HepG2 (cell line): ENCODE measurements at regions not wholly inside any gene's neighbourhood (a gene's known extent, or its start where the extent isn't known, plus 50 kb on each side); places are given as distances from the start of the nearest gene placed in this dataset.

ENCODE experiments used
- ATAC-seq: fragments of 200-7000 bp; cut with Tn5 transposase; 3 replicates; pipeline ENCODE4 v1.9.1; 2020; ENCODE audit warnings: mild to moderate bottlenecking, moderate library complexity
- BruUV-seq: library from RNA; stranded (reverse); fragments of 400-500 nt; replicated peaks from 2 replicates; lab custom pipeline; 2021; lab: Mats Ljungman, UMichigan
- CTCF ChIA-PET: fragments of 300-600 bp; formaldehyde crosslinking; extraction: SDS; loops from one replicate; lab custom pipeline; 2021; ENCODE audit warnings: low total read pairs, inconsistent platforms, low intra/inter-chr PET ratio; lab: Yijun Ruan, JAX
- POLR2A ChIA-PET: fragments of 350-600 bp; sonication (Branson Sonifier 250); formaldehyde crosslinking; loops from one replicate; lab custom pipeline; 2020; ENCODE audit warnings: antibody characterized with exemption, inconsistent platforms; lab: Yijun Ruan, JAX
- DNase-seq: peaks from one replicate; pipeline ENCODE4 v3.0.0-alpha.2; 2015; ENCODE audit warnings: low spot score
- FAIRE-seq: peaks from 3 replicates; lab custom pipeline; 2011; peaks lifted over from hg19 to GRCh38; lab: Jason Lieb, UNC
- H2AFZ ChIP-seq: one replicate; pipeline ENCODE4 v1.6.1; 2011; ENCODE audit warnings: low read length, inconsistent platforms
- H3K27ac ChIP-seq: fragments of 300-600 bp; 3 replicates; pipeline ENCODE4 v1.8.0; 2011; ENCODE audit warnings: mixed run types, mild to moderate bottlenecking, mixed read lengths, low read length, inconsistent platforms; ENCODE audit not compliant: insufficient read depth; ENCODE audit errors: extremely low read length
- H3K27me3 ChIP-seq, 2 experiments: fragments of 200-600 bp in 1 of 2; 2 replicates in 1 of 2; 3 replicates in 1 of 2; pipeline versions ENCODE4 v1.6.0 to v1.8.0; 2011; ENCODE audit warnings: low read length in 2 of 2, mild to moderate bottlenecking in 2 of 2, moderate library complexity in 2 of 2, inconsistent platforms in 1 of 2; ENCODE audit not compliant: insufficient read depth in 2 of 2, control insufficient read depth in 1 of 2
- H3K36me3 ChIP-seq, 2 experiments: fragments of 200-600 bp in 1 of 2; replicated peaks in 1 of 2; 2 replicates in 1 of 2; 3 replicates in 1 of 2; pipeline versions ENCODE4 v1.5.1 to v1.8.0; 2011; ENCODE audit warnings: low read length in 2 of 2, inconsistent platforms in 1 of 2; ENCODE audit not compliant: insufficient read depth in 2 of 2, control insufficient read depth in 1 of 2
- H3K4me1 ChIP-seq: 2 replicates; pipeline ENCODE4 v1.5.1; 2012; ENCODE audit warnings: low read length, inconsistent platforms; ENCODE audit not compliant: insufficient read depth
- H3K4me2 ChIP-seq: 2 replicates; pipeline ENCODE4 v1.6.0; 2011; ENCODE audit warnings: low read depth, low read length, inconsistent platforms
- H3K4me3 ChIP-seq, 3 experiments: fragments of 200-600 bp in 1 of 3; sonication (generic), shearing (Covaris generic) in 1 of 3; replicated peaks in 1 of 3; 2 replicates each; pipeline ENCODE4 v1.5.1; 2011 to 2016; ENCODE audit warnings: low read length in 3 of 3, inconsistent platforms in 2 of 3, low read depth in 2 of 3, mild to moderate bottlenecking in 2 of 3, control low read depth in 1 of 3, mixed read lengths in 1 of 3; ENCODE audit not compliant: insufficient read depth in 1 of 3
- H3K79me2 ChIP-seq: one replicate; pipeline ENCODE4 v1.6.1; 2011; ENCODE audit warnings: low read length, inconsistent platforms; ENCODE audit not compliant: insufficient read depth
- H3K9ac ChIP-seq: 2 replicates; pipeline ENCODE4 v1.6.0; 2011; ENCODE audit warnings: mild to moderate bottlenecking, low read depth, low read length, inconsistent platforms; ENCODE audit not compliant: insufficient read depth
- H3K9me3 ChIP-seq: 2 replicates; pipeline ENCODE4 v1.5.1; 2012; ENCODE audit warnings: mild to moderate bottlenecking, low read length
- H4K20me1 ChIP-seq: 2 replicates; pipeline ENCODE4 v1.6.0; 2011; ENCODE audit warnings: inconsistent platforms, mild to moderate bottlenecking, low read length, moderate library complexity; ENCODE audit not compliant: insufficient read depth
- GPBP1L1 ChIP-seq: sonication (generic); formaldehyde crosslinking; IDR thresholded peaks from 2 replicates; pipeline ENCODE4 v1.5.0; 2020; ENCODE audit warnings: mild to moderate bottlenecking, missing genetic modification reagents
- MEIS2 ChIP-seq: sonication (generic); formaldehyde crosslinking; IDR thresholded peaks from 2 replicates; pipeline ENCODE4 v1.9.0; 2021; ENCODE audit warnings: mild to moderate bottlenecking, missing genetic modification reagents
- MLXIP ChIP-seq: sonication (generic); formaldehyde crosslinking; IDR thresholded peaks from 2 replicates; pipeline ENCODE4 v1.9.0; 2021; ENCODE audit warnings: missing genetic modification reagents, borderline replicate concordance
- SETDB1 ChIP-seq: sonication (generic); formaldehyde crosslinking; IDR thresholded peaks from 2 replicates; pipeline ENCODE4 v1.5.1; 2020; ENCODE audit warnings: missing genetic modification reagents, mild to moderate bottlenecking, borderline replicate concordance
- ZBTB46 ChIP-seq: sonication (generic); formaldehyde crosslinking; IDR thresholded peaks from 2 replicates; pipeline ENCODE4 v1.4.0; 2020; ENCODE audit warnings: mild to moderate bottlenecking, missing genetic modification reagents, borderline replicate concordance
- ZNF350 ChIP-seq: sonication (generic); formaldehyde crosslinking; IDR thresholded peaks from 2 replicates; pipeline ENCODE4 v1.4.0; 2020; ENCODE audit warnings: mild to moderate bottlenecking, low read depth, missing genetic modification reagents, borderline replicate concordance
- ZNF468 ChIP-seq: sonication (generic); formaldehyde crosslinking; IDR thresholded peaks from 2 replicates; pipeline ENCODE4 v1.8.0; 2022; ENCODE audit warnings: mild to moderate bottlenecking, moderate library complexity, missing genetic modification reagents
- ZNF547 ChIP-seq: sonication (generic); formaldehyde crosslinking; IDR thresholded peaks from 2 replicates; pipeline ENCODE4 v1.5.1; 2020; ENCODE audit warnings: mild to moderate bottlenecking, missing genetic modification reagents
- WGBS: methylation state at CpG from one replicate; pipeline ENCODE4 v1.1.6; 2017; ENCODE audit warnings: low lambda C conversion rate; 5-methylcytosine and 5-hydroxymethylcytosine counted together
- in situ Hi-C: cut with HindIII; loops from 2 replicates; pipeline ENCODE4 v1.10.0; 2017; ENCODE audit warnings: low pct_unique_long_range_greater_than_20kb; ENCODE audit not compliant: extremely low pct_ligation_motif_present
- intact Hi-C: fragments of 100-400 bp; cut with micrococcal nuclease; formaldehyde crosslinking; loops from one replicate; pipeline ENCODE4 v1.10.0; 2022; ENCODE audit not compliant: unreplicated experiment

GRCh38 chr2:45156605-45157004 is 147.4 kb upstream of the SIX2 start:
- CTCF ChIA-PET: no interaction called here
- TF ChIP-seq MLXIP: no peak
- TF ChIP-seq SETDB1 (CRISPR knock-in tag): no peak
- no peak for TF ChIP-seq ZNF468 (CRISPR knock-in tag)
- TF ChIP-seq GPBP1L1: no peak
- no peak for TF ChIP-seq ZNF350
- no peak for TF ChIP-seq ZNF547 (CRISPR knock-in tag)
- TF ChIP-seq ZBTB46 (CRISPR knock-in tag): no peak
- TF ChIP-seq MEIS2 (CRISPR knock-in tag): no peak
- TF ChIP-seq, all 625 proteins: peak for 0
- Histone ChIP-seq H3K4me1 (no peaks in the 10 kb centered on the region), H3K4me2 (no peak overlapping the region), H4K20me1 (no peaks in the 10 kb centered on the region), H2AFZ (no peak overlapping the region), H3K27me3 (peaks cover 0 to 7% of the 10 kb centered on the region in 2 experiments; a peak in 3 of 5 replicates), H3K9ac (no peak overlapping the region), H3K9me3 (0 out of 2 replicates have a peak, but pooled peaks cover under 1% of the 10 kb centered on the region), H3K27ac (no peak overlapping the region), H3K79me2 (no peaks in the 10 kb centered on the region), H3K4me3 (no peak overlapping the region), H3K36me3 (no peaks in the 10 kb centered on the region)
- ATAC-seq (no peak), DNase-seq (no peak), FAIRE-seq (no peak)
- POLR2A ChIA-PET: no interaction called here
- BruUV-seq: no TSS peak
- WGBS: 35% methylated on average over 4 of the region's 4 CpGs
- in situ Hi-C loops (no loop called here), intact Hi-C loops (no loop called here)
